ENCODE measurements at regions not wholly inside any gene's neighbourhood (a gene's known extent, or its start where the extent isn't known, plus 50 kb on each side); places are given as distances from the start of the nearest gene placed in this dataset.

DNA sequence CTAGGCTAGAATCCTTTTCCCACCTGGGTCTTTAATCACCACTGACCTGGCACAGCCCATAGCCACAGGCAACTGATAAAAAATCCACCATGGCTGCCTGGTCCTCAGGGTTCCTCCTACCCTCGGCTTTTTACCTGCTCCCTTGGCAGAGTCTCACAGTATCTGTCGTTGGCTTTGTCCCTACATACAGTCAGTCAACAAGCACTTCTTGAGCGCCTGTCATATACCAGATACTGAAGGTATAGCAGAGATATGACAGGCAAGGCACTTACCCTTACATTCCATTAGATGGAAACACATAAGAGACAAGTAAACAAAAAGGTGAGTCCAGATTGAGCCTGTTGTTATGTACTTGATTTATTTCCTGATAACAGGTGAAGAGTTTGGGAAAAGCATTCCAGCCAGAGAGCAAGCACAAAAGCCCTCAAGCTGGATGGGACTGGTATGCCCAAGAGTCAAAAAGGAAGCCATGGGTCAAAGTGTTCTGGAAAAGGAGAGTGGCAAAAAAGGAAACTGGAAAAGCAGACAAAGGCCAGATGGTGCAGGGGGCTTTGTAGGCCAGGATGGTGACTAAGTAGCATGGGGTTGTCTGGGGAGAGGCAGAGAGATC is 247.0 kb downstream of the CHD9NB start:
- WGBS, 2 donors = 67 to 73% methylated on average over 3 of the region's 3 CpGs
- H3K4me1 ChIP-seq = no peaks in the 10 kb centered on the region

DNA sequence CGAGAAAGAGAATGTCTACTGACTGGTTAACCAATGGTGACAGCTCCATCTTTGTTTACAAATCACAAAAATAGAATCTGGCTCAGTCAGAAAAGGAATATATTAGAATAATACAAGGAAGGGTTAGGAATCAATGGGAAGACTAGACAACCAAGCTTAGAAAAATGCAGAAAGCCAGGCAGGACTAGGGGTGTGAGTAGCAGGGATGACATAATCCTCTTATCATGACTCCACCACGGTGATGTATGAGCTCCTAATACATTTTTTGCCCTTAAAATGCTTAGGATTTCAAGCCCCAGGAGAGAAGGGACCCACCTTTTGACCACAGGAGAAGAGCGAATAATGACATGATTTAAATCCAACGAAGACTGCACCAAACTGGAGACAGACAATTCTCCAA is 252.3 kb downstream of the CHD9NB start:
- TF ChIP-seq POLR2A (IDR thresholded peaks at IDR 0.05) = no peak
- TF ChIP-seq, protein P1, sequence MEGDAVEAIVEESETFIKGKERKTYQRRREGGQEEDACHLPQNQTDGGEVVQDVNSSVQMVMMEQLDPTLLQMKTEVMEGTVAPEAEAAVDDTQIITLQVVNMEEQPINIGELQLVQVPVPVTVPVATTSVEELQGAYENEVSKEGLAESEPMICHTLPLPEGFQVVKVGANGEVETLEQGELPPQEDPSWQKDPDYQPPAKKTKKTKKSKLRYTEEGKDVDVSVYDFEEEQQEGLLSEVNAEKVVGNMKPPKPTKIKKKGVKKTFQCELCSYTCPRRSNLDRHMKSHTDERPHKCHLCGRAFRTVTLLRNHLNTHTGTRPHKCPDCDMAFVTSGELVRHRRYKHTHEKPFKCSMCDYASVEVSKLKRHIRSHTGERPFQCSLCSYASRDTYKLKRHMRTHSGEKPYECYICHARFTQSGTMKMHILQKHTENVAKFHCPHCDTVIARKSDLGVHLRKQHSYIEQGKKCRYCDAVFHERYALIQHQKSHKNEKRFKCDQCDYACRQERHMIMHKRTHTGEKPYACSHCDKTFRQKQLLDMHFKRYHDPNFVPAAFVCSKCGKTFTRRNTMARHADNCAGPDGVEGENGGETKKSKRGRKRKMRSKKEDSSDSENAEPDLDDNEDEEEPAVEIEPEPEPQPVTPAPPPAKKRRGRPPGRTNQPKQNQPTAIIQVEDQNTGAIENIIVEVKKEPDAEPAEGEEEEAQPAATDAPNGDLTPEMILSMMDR (IDR thresholded peaks at IDR 0.05) = no peak
- Histone ChIP-seq H3K4me1 (no peaks in the 10 kb centered on the region), H3K27me3 (no peaks in the 10 kb centered on the region), H3K9me3 (no peaks in the 10 kb centered on the region), H3K27ac (no peak overlapping the region), H3K36me3 (no peaks in the 10 kb centered on the region), H3K4me3 (no peak overlapping the region)
- intact Hi-C loops (cut with DNase I) = no loop called here
- DNase-seq = no peak
- 64 to 67% methylated on average over 4 of the region's 4 CpGs for WGBS, 2 donors

More for the DNA sequence above, 247.0 kb downstream of the CHD9NB start:
- H3K4me3 ChIP-seq = no peak overlapping the region
- intact Hi-C loops (cut with DNase I) = no loop called here
- TF ChIP-seq POLR2A (IDR thresholded peaks at IDR 0.05) = no peak
- TF ChIP-seq, protein P1 (IDR thresholded peaks at IDR 0.05) = no peak
- no peaks in the 10 kb centered on the region for H3K9me3 ChIP-seq
- H3K36me3 ChIP-seq = no peaks in the 10 kb centered on the region
- DNase-seq = no peak
- H3K27me3 ChIP-seq = no peaks in the 10 kb centered on the region
- no peak overlapping the region for H3K27ac ChIP-seq

DNA sequence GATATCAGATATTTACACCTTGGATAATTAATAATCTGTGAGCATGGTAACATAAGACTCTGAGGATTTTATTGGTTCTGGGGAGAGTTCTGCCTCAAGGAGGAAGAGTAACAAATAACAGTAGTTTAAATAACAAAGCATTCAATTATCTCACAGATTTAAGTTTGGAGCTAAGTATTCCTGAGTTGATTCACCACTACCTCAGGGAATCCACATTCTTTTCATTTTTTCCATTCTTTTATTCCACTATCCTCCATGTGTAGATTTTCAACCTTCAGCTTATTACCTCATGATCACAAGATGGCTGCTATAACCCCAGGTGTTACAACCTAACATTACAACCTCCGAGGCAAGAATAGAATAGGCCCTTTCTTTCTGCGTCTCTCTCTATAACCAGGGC is 252.2 kb upstream of the TOX3 start:
- TF ChIP-seq, protein P1 (IDR thresholded peaks at IDR 0.05) = no peak
- TF ChIP-seq POLR2A (IDR thresholded peaks at IDR 0.05) = no peak
- intact Hi-C loops (cut with DNase I) = no loop called here
- Histone ChIP-seq H3K27ac (no peak overlapping the region), H3K9me3 (no peaks in the 10 kb centered on the region), H3K27me3 (no peaks in the 10 kb centered on the region), H3K4me1 (no peaks in the 10 kb centered on the region), H3K4me3 (no peak overlapping the region), H3K36me3 (no peaks in the 10 kb centered on the region)
- DNase-seq = no peak
- 78 to 88% methylated on average over 2 of the region's 2 CpGs for WGBS, 2 donors

DNA sequence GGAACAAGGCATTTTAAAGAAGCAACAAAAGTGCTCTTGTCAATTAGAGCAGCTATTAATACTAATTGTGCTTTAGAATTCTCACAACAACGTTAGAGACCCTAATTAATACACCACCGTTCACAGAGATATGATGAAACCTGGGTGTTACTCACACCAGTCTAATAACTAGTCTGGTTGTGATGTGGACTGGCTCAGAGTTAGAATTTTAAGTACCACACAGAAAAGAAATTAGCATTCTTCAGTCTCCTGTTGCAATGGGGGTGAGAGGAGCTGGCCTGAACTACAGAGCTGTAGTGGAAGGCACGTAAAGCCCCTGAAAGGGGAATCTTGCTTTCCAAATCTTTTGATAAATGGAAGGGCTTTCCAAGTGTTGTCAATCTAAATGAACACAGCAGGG is 240.8 kb upstream of the TOX3 start:
- no peak for TF ChIP-seq POLR2A (IDR thresholded peaks at IDR 0.05)
- TF ChIP-seq, protein P1 (IDR thresholded peaks at IDR 0.05) = no peak
- DNase-seq = no peak
- H3K27me3 ChIP-seq = no peaks in the 10 kb centered on the region
- H3K27ac ChIP-seq = no peak overlapping the region
- no peaks in the 10 kb centered on the region for H3K36me3 ChIP-seq
- no peak overlapping the region for H3K4me3 ChIP-seq
- intact Hi-C loops (cut with DNase I) = no loop called here
- WGBS, 2 donors = 51 to 71% methylated on average over 3 of the region's 3 CpGs
- H3K9me3 ChIP-seq = no peaks in the 10 kb centered on the region
- no peaks in the 10 kb centered on the region for H3K4me1 ChIP-seq

DNA sequence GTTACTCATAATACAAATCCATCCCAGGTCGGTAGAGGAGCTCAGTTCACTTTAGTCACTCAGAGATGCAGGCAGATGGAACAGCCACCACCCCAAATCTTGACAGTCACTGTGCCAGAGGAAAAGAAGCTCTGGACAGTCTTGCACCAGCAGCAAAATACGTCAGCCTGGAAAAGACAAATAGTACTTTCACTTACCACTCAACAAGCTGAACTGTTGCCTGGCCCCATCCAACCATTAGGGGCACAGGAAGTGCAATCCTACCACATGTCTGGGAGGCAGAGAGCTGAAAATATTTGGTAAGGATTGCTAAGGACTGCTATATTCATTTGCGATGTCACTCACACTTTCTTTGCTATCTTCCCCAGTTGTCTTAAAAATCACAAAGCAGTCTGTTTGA is 239.1 kb upstream of the TOX3 start:
- no peak for DNase-seq
- 67 to 77% methylated on average over 3 of the region's 3 CpGs for WGBS, 2 donors
- Histone ChIP-seq H3K36me3 (no peaks in the 10 kb centered on the region), H3K27ac (no peak overlapping the region), H3K9me3 (no peaks in the 10 kb centered on the region), H3K4me1 (no peaks in the 10 kb centered on the region), H3K4me3 (no peak overlapping the region), H3K27me3 (no peaks in the 10 kb centered on the region)
- TF ChIP-seq POLR2A (IDR thresholded peaks at IDR 0.05) = no peak
- TF ChIP-seq, protein P1 (IDR thresholded peaks at IDR 0.05) = no peak
- intact Hi-C loops (cut with DNase I) = no loop called here
